Heart right ventricle (tissue), 16 donors: ENCODE measurements at regions not wholly inside any gene's neighbourhood (a gene's known extent, or its start where the extent isn't known, plus 50 kb on each side); places are given as distances from the start of the nearest gene placed in this dataset.
"Not testable (repeated sequence)": the region's sequence is repeated elsewhere in the genome, so short reads cannot be mapped to it uniquely, and the experiment has no call there.

Experiments used
- ATAC-seq, 8 donors: fragments of 200-7000 bp; cut with Tn5 transposase; one replicate each; pipeline ENCODE4 v1.9.1; 2020; ENCODE audit warnings: mild to moderate bottlenecking in 8 of 8, moderate library complexity in 8 of 8, moderate number of reproducible peaks in 1 of 8
- DNase-seq, 2 donors: peaks; one replicate each; pipeline ENCODE4 v3.0.0-alpha.2; 2020
- H3K27ac ChIP-seq, 10 donors: fragments of 200-600 bp; sonication (generic) in 2 of 10; one replicate each; pipeline versions ENCODE4 v1.5.0 to v1.8.0; 2020 to 2022; ENCODE audit warnings: mild to moderate bottlenecking in 3 of 10
- H3K27me3 ChIP-seq, 7 donors: fragments of 200-600 bp; one replicate each; pipeline ENCODE4 v1.8.0; 2021 to 2022; ENCODE audit warnings: mild to moderate bottlenecking in 2 of 7
- H3K36me3 ChIP-seq, 9 donors: fragments of 200-600 bp; sonication (generic) in 1 of 9; one replicate each; pipeline versions ENCODE4 v1.5.0 to v1.8.0; 2020 to 2022; ENCODE audit warnings: mild to moderate bottlenecking in 2 of 9
- H3K4me1 ChIP-seq, 9 donors: fragments of 200-600 bp; sonication (generic) in 1 of 9; one replicate each; pipeline versions ENCODE4 v1.5.0 to v1.8.0; 2020 to 2022; ENCODE audit warnings: mild to moderate bottlenecking in 4 of 9
- H3K4me3 ChIP-seq, 10 donors: fragments of 200-600 bp; sonication (generic) in 2 of 10; one replicate each; pipeline versions ENCODE4 v1.5.0 to v1.8.0; 2020 to 2022; ENCODE audit warnings: mild to moderate bottlenecking in 7 of 10, moderate library complexity in 2 of 10
- H3K9me3 ChIP-seq, 11 donors: fragments of 200-600 bp in 10 of 11; sonication (generic) in 2 of 11; one replicate each; pipeline versions ENCODE4 v1.5.0 to v1.8.0; 2013 to 2022; ENCODE audit warnings: mild to moderate bottlenecking in 2 of 11, control low read depth in 1 of 11, moderate library complexity in 1 of 11
- WGBS, 2 donors: extraction: QIAGEN DNeasy Blood & Tissue Kit; methylation state at CpG; one replicate each; pipeline ENCODE4 v1.1.7; 2013; ENCODE audit warnings: inconsistent platforms in 1 of 2; 5-methylcytosine and 5-hydroxymethylcytosine counted together
- intact Hi-C, 10 donors: fragments of 100-400 bp; cut with DNase I; formaldehyde crosslinking; loops; one replicate each; pipeline versions ENCODE4 v1.11.1 to v1.14.2; 2022
- TF ChIP-seq, protein P1 (sequence below), 9 donors: fragments of 200-600 bp; sonication (generic) in 2 of 9; IDR thresholded peaks; one replicate each; pipeline versions ENCODE4 v1.5.0 to v1.8.0; 2021 to 2022; ENCODE audit warnings: antibody characterized with exemption in 9 of 9, mild to moderate bottlenecking in 5 of 9, moderate library complexity in 1 of 9
- donor health status: Arrhythmogenic right ventricular cardiomyopathy.
- donor health status: ischemic (EF 13 %, LVEDD 7.1; RV severe dilation, severe dysfunction).
- donor health status: healthy with polysubstance abuse.
- donor health status: DM: no; HTN: yes; CAD: no.
- donor health status: DM: no; HTN: no; CAD: no.
- donor health status: ischemic (EF 25% LVEDD 6.9; RV normal size, moderate dysfunction).
- donor health status: ischemic (EF 25% LVEDD 5.7; RV mildly dilated, moderate dysfunction).
- donor health status: healthy.
- donor health status: DM: yes; HTN: yes; CAD: no.
- donor health status: Ischemic cardiomyopathy.
- donor health status: ischemic (EF 35%, LVEDD 5.7; RV mildly dilated, moderate dysfunction).
- donor health status: nonischemic (EF 11% LVEDD 7.7; RV severe dilation, severe dysfunction).
- donor health status: DM: yes; HTN: yes; CAD: no.
- donor health status: PGD.
- donor health status: ischemic (EF 29% LVEDD 5.4; RV normal size, mild dysfunction).
- donor health status: nonischemic (EF 23%, LVEDD 6.1; RV moderate dilation, normal function).

- Histone ChIP-seq H3K27ac (peak overlapping the region in 9 of 10 donors; percentile 48 to 73 (median 64)), H3K4me3 (no peak overlapping the region), H3K27me3 (no peaks in the 10 kb centered on the region), H3K4me1 (peaks cover 4 to 60% (median 43%) of the 10 kb centered on the region in 9 donors), H3K9me3 (no peaks in the 10 kb centered on the region), H3K36me3 (no peaks in the 10 kb centered on the region)
- TF ChIP-seq, protein P1, sequence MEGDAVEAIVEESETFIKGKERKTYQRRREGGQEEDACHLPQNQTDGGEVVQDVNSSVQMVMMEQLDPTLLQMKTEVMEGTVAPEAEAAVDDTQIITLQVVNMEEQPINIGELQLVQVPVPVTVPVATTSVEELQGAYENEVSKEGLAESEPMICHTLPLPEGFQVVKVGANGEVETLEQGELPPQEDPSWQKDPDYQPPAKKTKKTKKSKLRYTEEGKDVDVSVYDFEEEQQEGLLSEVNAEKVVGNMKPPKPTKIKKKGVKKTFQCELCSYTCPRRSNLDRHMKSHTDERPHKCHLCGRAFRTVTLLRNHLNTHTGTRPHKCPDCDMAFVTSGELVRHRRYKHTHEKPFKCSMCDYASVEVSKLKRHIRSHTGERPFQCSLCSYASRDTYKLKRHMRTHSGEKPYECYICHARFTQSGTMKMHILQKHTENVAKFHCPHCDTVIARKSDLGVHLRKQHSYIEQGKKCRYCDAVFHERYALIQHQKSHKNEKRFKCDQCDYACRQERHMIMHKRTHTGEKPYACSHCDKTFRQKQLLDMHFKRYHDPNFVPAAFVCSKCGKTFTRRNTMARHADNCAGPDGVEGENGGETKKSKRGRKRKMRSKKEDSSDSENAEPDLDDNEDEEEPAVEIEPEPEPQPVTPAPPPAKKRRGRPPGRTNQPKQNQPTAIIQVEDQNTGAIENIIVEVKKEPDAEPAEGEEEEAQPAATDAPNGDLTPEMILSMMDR (IDR thresholded peaks at IDR 0.05), result no peak
- no peak for ATAC-seq
- DNase-seq, result no peak
- intact Hi-C loops, result loop anchor here (1.0 to 10.0 kb wide), 14 partner anchors 187 to 669 kb away; partner anchors contain the start of genes SLC38A2 (in 4 of the 10) and SCAF11 (in 2 of the 10)
- 65 to 76% methylated on average over 1 of the region's 1 CpG for WGBS, 2 donors
Measured at GRCh38 chr12:46660276-46660675, 165.5 kb downstream of the SLC38A4 start.

DNA sequence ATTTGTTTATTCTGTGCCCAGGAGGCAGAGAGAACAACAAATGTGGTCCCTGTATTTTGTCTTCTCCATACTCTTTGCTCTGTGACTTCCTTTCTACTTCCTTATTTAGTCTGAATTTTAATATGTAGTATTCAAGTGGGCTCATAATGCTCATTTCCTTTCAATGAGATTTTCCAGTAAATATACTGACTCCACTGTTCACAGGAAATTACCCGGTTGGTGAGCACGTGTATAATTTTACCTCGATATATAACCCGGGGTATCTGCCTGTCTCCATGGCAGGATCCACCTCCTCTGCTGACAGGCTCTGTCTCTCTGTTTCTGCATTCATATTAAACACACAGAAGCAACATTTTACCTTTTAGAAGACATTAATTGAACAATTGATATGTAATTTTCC lies 166.0 kb downstream of the SLC38A4 start:
- 13 to 17% methylated on average over 4 of the region's 4 CpGs for WGBS, 2 donors
- Histone ChIP-seq H3K4me3 (peak overlapping the region in 3 of 10 donors; percentile 15 to 26 (median 16)), H3K27me3 (no peaks in the 10 kb centered on the region), H3K27ac (peak overlapping the region in 9 of 10 donors; percentile 48 to 73 (median 64)), H3K9me3 (no peaks in the 10 kb centered on the region), H3K36me3 (no peaks in the 10 kb centered on the region), H3K4me1 (peaks cover 4 to 55% (median 43%) of the 10 kb centered on the region in 9 donors)
- intact Hi-C loops, result loop anchor here (1.0 to 10.0 kb wide), 23 partner anchors 85 to 669 kb away; partner anchors contain the start of genes SLC38A2 (in 6 of the 10) and SCAF11 (in 2 of the 10)
- DNase-seq (no peak), ATAC-seq (peak in 2 of 8 donors; percentile 23 to 37)
- TF ChIP-seq, protein P1 (IDR thresholded peaks at IDR 0.05), result no peak

DNA sequence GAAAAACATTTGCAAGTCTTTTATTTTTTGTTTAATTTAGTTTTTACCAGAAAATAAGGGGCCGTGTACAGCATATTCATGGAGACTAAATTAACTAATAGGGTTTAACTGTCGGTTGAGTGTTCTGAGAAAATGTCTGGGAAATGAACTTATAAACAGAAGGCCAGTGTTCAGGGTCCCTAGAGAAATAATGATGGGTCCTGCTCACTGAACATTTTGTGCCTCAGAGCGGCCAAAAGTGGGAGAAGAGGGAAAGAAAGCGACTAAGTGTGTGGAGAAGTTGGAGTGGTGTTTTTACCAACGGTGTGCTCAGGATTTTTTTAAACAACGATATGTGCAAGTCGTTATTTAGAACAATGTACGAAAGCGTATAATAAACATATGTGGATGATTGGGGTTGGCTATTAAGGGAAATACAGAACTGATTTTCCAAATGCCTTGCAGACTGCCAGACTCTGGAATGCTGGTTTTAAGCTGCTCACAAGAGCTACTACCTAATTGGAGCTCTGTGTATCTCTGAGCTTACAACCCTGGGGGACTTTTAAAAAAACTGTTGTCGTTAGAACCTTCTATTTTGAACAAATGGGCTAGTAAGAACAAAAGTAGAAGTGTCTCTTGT lies 166.7 kb downstream of the SLC38A4 start:
- H3K9me3 ChIP-seq, result no peaks in the 10 kb centered on the region
- peak overlapping the region in 5 of 10 donors; percentile 9 to 26 (median 15) for H3K4me3 ChIP-seq
- 44 to 54% methylated on average over 10 of the region's 10 CpGs for WGBS, 2 donors
- H3K27me3 ChIP-seq, result no peaks in the 10 kb centered on the region
- no peaks in the 10 kb centered on the region for H3K36me3 ChIP-seq
- peaks cover 4 to 50% (median 43%) of the 10 kb centered on the region in 9 donors for H3K4me1 ChIP-seq
- intact Hi-C loops, result loop anchor here in 6 of 10 donors (1.0 to 10.0 kb wide), 9 partner anchors 84 to 290 kb away; partner anchors contain the start of gene SLC38A2 (in 2 of the 6)
- TF ChIP-seq, protein P1 (IDR thresholded peaks at IDR 0.05), result no peak
- DNase-seq (no peak), ATAC-seq (peak in 7 of 8 donors; percentile 20 to 62 (median 41))
- H3K27ac ChIP-seq, result peak overlapping the region; percentile 38 to 73 (median 64)

DNA sequence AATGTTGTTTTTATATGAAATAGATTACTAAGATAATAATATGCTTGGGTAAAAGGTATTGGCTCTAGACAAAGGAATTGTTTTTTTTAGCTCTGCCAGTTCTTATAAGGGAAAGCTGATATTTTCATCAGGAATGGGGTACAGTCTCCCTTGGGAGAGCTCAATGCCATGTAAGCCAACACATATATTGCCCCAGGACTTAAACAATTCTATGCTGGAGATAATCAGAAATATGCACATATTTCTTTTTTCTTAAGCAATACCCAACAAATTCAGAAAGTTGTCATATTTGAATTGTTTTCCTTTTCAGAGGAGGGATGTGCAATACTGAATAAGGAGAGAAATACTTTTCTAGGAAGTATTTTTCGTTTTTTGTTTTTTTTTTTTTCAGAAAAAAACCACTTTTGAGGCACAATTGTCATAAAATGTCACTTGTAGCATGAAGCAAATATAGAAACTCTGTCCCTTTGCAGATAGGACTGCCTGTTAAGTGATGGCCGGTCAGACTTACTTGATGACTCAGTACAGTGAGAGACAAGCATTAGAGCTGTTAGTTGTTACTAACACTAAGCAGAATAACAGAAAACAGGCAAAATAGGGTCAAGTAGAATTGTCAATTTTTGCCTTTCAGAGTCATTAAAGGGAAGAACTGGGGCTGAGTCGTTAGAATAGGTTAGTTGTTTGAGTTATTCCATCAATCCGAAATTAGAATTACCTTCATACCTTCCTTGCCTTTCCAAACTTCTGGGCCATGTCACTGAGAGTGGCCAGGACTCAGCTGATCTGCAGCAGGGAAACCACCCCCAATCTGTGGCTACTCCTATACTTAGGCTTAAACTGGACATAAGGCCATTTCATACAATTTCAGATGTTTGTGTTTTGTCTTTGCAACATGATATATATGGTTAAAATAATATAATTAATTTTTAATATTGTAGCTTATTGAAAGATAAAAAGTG lies 168.1 kb downstream of the SLC38A4 start:
- Histone ChIP-seq H3K27me3 (no peaks in the 10 kb centered on the region), H3K27ac (peak overlapping the region in 9 of 10 donors; percentile 48 to 73 (median 64)), H3K9me3 (no peaks in the 10 kb centered on the region), H3K4me3 (no peak overlapping the region), H3K4me1 (peaks cover 4 to 50% (median 43%) of the 10 kb centered on the region in 9 donors), H3K36me3 (no peaks in the 10 kb centered on the region)
- 42 to 53% methylated on average over 4 of the region's 4 CpGs for WGBS, 2 donors
- DNase-seq (no peak), ATAC-seq (peak in 5 of 8 donors; percentile 62 to 84 (median 82))
- TF ChIP-seq, protein P1 (IDR thresholded peaks at IDR 0.05), result no peak
- intact Hi-C loops, result loop anchor here in 6 of 10 donors (2.0 to 10.0 kb wide), 8 partner anchors 83 to 285 kb away; partner anchors contain the start of gene SLC38A2 (in 2 of the 6)

DNA sequence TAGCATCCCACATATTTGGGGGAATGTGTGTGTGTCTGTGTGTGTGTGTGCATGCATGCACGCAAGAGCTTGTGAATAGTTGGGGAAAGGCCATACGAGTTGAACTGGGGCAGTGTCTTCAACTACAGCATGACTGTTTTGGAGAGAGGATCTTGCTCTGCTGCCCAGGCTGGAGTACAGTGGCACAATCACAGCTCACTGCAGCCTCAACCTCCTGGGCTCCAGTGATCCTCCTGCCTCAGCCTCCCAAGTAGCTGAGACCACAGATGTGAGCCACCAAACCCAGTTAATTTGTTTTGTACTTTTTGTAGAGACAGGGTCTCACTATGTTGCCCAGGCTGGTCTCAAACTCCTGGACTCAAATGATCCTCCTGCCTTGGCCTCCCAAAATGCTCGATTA lies 169.8 kb downstream of the SLC38A4 start:
- WGBS, 2 donors, result 93 to 98% methylated on average over 3 of the region's 3 CpGs
- intact Hi-C loops, result loop anchor here in 6 of 10 donors (5.0 to 10.0 kb wide), 7 partner anchors 81 to 281 kb away; partner anchors contain the start of gene SLC38A2 (in 1 of the 6)

More for the DNA sequence above, 169.8 kb downstream of the SLC38A4 start:
- not testable (repeated sequence) for H3K9me3 ChIP-seq, ATAC-seq, H3K27me3 ChIP-seq, H3K27ac ChIP-seq, H3K4me3 ChIP-seq, H3K36me3 ChIP-seq, DNase-seq
- H3K4me1 ChIP-seq, result peaks cover 4 to 43% (median 38%) of the 10 kb centered on the region in 9 donors
